SJCRH30 (cell line): ENCODE measurements at regions not wholly inside any gene's neighbourhood (a gene's known extent, or its start where the extent isn't known, plus 50 kb on each side); places are given as distances from the start of the nearest gene placed in this dataset.

Experiments
- DNase-seq, 2 experiments: peaks; one replicate each; pipeline ENCODE4 v3.0.0-alpha.2; 2015 to 2020
- H3K27ac ChIP-seq: fragments of 250-450 bp; sonication (Bioruptor Pico); 2 replicates; pipeline ENCODE4 v1.5.1; 2020; ENCODE audit warnings: mild to moderate bottlenecking, moderate library complexity
- H3K27me3 ChIP-seq: fragments of 250-450 bp; sonication (Bioruptor Pico); 2 replicates; pipeline ENCODE4 v1.5.1; 2020; ENCODE audit warnings: mild to moderate bottlenecking, moderate library complexity
- H3K36me3 ChIP-seq: fragments of 250-450 bp; sonication (Bioruptor Pico); 2 replicates; pipeline ENCODE4 v1.5.1; 2020; ENCODE audit warnings: mild to moderate bottlenecking, moderate library complexity
- H3K4me1 ChIP-seq: fragments of 250-450 bp; sonication (Bioruptor Pico); 2 replicates; pipeline ENCODE4 v1.5.1; 2020; ENCODE audit warnings: mild to moderate bottlenecking, moderate library complexity
- H3K4me3 ChIP-seq: fragments of 250-450 bp; sonication (Bioruptor Pico); 2 replicates; pipeline ENCODE4 v1.5.1; 2020; ENCODE audit warnings: mild to moderate bottlenecking, moderate library complexity
- H3K9me3 ChIP-seq: fragments of 250-450 bp; sonication (Bioruptor Pico); replicated peaks from 2 replicates; pipeline ENCODE4 v1.5.1; 2020; ENCODE audit warnings: mild to moderate bottlenecking, moderate library complexity

GRCh38 chr18:8947566-8947965 is 154.9 kb upstream of the NDUFV2 start:
- DNase-seq, result no peak

GRCh38 chr18:8948011-8948410 is 154.5 kb upstream of the NDUFV2 start:
- Histone ChIP-seq H3K27ac (no peak overlapping the region), H3K36me3 (no peaks in the 10 kb centered on the region), H3K9me3 (no peaks in the 10 kb centered on the region), H3K4me3 (no peak overlapping the region), H3K27me3 (no peaks in the 10 kb centered on the region), H3K4me1 (peaks cover 3% of the 10 kb centered on the region; the same call in 1 of the 2 replicates)
- no peak for DNase-seq

More at GRCh38 chr18:8947566-8947965, 154.9 kb upstream of the NDUFV2 start:
- no peaks in the 10 kb centered on the region for H3K27me3 ChIP-seq
- H3K4me1 ChIP-seq, result peaks cover 3% of the 10 kb centered on the region; the same call in 1 of the 2 replicates
- no peaks in the 10 kb centered on the region for H3K9me3 ChIP-seq
- no peaks in the 10 kb centered on the region for H3K36me3 ChIP-seq
- no peak overlapping the region for H3K4me3 ChIP-seq
- H3K27ac ChIP-seq, result no peak overlapping the region

DNA sequence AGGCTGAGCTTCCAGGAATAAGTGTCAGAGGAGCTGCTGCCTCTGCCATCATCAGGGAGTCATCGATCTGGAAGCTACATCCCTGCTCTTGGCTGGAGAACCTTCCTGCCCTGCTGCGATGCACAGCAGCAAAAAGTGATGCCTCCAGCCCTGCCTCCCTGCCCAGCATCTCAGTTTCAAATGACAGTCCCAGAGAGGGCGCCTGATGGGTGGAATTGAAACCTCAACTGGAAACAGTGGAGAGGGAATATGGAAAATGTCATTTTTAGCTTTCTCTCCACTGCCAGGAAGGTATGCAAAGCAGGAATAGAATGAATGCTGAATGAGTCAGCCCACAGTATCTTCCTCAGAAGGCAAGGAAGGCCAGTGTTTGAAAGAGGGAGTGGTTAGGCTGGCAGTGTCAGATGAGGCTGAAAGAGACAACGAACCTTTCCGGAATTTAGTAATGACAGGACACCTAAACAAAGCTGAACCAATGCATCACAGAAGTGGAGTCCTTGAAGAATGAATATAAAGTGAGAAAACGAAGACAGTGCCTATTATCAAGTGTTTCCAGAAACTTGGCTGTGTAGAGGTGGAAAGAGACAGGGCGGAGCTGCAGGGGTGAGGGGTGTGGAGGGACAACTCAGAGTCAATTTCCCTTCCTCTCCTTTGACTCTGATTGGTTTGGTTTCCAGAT is 153.9 kb upstream of the NDUFV2 start:
- Histone ChIP-seq H3K36me3 (no peaks in the 10 kb centered on the region), H3K27ac (no peak overlapping the region), H3K27me3 (no peaks in the 10 kb centered on the region), H3K4me3 (no peak overlapping the region), H3K9me3 (no peaks in the 10 kb centered on the region), H3K4me1 (peaks cover 3% of the 10 kb centered on the region; the same call in 1 of the 2 replicates)
- DNase-seq, result peak in 1 of 2 experiments; percentile 2

DNA sequence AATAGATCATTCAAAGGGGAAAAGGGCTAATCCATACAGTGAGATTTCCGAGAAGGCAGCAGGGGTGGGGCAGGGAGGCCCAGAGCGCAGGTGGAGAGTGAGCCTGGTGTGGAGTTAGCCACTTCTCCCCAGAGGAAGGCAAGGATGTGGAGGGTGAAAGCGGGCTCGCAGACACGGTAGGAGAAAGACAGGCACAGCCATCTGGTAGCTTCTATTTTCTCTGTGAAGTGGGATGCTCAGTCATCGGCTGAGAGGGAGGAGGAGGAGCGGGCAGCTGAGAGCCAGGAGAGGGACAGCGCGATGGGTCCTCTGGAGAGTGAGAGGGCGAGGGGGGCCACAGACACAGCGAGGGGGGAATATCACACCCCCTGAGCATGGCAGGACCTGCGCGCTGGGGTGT is 153.3 kb upstream of the NDUFV2 start:
- H3K36me3 ChIP-seq, result no peaks in the 10 kb centered on the region
- no peaks in the 10 kb centered on the region for H3K9me3 ChIP-seq
- H3K27ac ChIP-seq, result no peak overlapping the region
- H3K4me1 ChIP-seq, result peaks cover 3% of the 10 kb centered on the region; the same call in 1 of the 2 replicates
- no peaks in the 10 kb centered on the region for H3K27me3 ChIP-seq
- DNase-seq, result peak; percentile 8 to 23
- H3K4me3 ChIP-seq, result no peak overlapping the region

DNA sequence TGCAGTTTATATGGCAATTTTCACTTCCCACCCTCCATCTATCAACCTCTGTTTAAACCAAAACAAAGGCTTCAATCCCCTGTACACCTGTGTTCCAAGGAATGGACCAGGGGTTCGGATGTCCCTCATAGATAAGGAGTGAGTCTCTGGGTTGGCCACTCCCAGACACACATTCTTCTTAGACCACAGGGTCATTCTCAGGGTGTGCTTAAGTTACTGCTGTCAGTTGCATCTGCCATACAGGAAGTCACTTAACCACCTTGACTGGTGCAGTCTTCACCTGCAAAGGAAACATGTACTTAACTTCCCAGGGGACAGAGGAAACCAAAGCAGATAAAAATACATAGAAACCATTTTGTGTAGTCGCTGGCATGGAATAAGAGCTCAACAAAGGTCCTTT is 151.0 kb upstream of the NDUFV2 start:
- Histone ChIP-seq H3K4me1 (no peaks in the 10 kb centered on the region), H3K36me3 (no peaks in the 10 kb centered on the region), H3K9me3 (no peaks in the 10 kb centered on the region), H3K27me3 (no peaks in the 10 kb centered on the region), H3K27ac (no peak overlapping the region), H3K4me3 (no peak overlapping the region)
- DNase-seq, result no peak

- no peaks in the 10 kb centered on the region for H3K9me3 ChIP-seq
- no peaks in the 10 kb centered on the region for H3K4me1 ChIP-seq
- no peak overlapping the region for H3K4me3 ChIP-seq
- no peaks in the 10 kb centered on the region for H3K36me3 ChIP-seq
- H3K27me3 ChIP-seq, result no peaks in the 10 kb centered on the region
- no peak for DNase-seq
- no peak overlapping the region for H3K27ac ChIP-seq
Measured at GRCh38 chr18:8952174-8952573, 150.3 kb upstream of the NDUFV2 start.

DNA sequence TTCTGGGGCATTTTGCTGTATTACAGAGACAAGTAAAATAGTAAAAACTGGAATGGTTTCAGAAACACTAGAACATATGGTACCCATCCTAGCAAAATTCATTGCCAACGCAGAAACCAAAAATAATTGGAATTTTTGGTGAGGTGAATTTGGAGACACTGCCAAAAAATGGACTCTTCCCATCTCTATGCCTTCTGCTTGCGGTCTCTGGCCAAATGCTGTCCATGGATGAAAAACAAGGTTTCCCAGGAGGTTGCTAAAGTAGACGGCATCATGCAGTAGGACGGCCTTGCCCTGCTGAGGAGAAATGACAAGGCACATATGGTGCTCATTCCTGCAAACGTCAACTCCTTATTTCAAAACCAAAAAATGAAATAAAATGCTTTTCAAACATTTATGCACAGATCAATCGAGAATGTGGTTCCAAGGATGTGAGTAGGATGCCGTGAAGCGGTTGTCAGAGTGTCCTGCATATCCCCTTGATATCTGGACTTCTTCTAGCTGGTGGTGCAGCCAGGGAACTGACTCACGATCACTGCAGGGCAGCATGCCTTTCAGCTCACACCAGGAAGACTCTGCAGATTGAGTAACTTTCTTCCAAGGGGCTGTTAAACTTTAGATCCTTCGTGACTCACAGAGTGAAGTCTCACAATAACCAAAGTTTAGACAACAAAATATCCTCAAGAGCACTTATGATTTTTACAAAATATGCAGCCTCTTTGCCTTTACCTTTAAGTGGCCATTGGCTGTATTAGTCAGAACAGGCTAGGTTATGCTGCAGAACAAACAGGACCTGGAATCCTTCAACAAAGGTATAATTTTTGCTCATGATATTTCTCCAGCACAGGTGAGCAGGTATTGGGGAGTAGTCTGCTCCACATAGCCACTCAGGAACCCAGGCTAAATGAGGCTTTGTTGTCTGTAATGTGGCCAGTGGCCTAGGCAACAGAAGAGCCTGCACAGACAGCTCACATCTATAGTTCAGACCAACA is 149.4 kb upstream of the NDUFV2 start:
- Histone ChIP-seq H3K36me3 (no peaks in the 10 kb centered on the region), H3K27ac (no peak overlapping the region), H3K27me3 (no peaks in the 10 kb centered on the region), H3K4me1 (no peaks in the 10 kb centered on the region), H3K9me3 (no peaks in the 10 kb centered on the region), H3K4me3 (no peak overlapping the region)
- DNase-seq, result no peak

DNA sequence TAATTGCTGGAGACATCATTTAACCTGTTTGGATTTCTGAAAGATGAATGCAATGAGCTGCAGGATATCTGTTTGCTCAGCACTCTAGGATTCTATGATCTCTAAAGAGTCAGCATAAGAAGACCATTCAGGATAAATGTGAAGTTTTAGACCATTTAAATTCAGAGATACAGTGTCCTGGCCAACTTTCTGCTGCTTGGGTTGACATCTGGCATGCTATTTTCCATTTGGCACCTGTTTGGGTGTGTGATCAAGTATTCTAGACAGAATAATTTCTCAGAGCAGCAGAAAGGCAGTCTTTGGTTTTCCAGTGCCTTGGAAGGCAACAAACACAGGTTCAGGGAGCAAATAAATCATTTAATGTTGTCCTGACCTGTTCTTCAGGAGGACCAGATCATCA is 144.8 kb upstream of the NDUFV2 start:
- no peaks in the 10 kb centered on the region for H3K36me3 ChIP-seq
- H3K4me1 ChIP-seq, result no peaks in the 10 kb centered on the region
- H3K4me3 ChIP-seq, result no peak overlapping the region
- no peak for DNase-seq
- H3K27me3 ChIP-seq, result no peaks in the 10 kb centered on the region
- H3K27ac ChIP-seq, result no peak overlapping the region
- H3K9me3 ChIP-seq, result no peaks in the 10 kb centered on the region

DNA sequence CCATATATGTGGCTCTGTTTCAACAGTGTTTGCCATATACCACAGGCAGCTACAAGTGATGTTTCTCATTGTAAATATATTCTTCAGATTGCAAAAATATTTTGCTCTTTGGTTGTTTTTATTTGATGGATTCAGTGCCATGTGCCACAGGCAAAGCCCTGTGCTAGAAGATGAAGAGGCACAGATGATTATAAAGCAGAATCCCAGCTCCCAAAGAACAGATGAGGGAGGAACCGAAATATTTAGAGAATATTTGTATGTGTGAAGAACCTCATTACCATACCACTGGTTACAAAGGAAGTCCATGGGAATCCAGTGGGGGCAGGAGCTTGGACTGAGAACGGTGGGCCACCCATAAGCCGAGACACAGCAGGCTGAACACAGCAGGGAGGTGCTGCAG is 143.8 kb upstream of the NDUFV2 start:
- DNase-seq, result no peak
- H3K4me3 ChIP-seq, result no peak overlapping the region
- no peak overlapping the region for H3K27ac ChIP-seq

DNA sequence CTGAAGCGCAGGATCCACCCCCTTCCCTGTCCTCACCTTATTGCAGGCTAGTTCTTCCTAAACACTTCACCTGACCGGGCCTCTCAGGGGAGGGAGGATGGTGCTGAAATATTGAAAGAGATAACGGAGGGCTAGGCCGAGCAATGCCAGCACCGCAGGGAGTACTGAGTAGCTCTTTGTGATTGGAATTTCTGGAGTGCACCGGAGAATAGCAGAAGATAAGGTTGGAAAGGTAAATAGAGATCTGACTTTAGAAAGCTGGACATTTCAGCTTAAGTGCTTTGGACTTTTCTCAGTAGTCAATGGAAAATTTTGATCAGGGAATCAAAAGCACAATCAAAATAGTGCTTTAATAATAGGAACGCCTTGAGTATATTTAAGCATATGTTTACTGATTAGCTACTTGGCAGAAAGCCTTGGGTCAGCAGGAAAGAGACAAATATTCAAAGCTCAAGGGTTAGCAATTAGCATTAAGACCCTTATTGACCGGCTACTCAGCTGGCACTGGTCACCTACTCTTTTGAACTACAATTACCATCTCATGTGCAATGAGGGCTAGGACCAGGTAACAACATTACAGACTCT is 142.9 kb upstream of the NDUFV2 start:
- H3K4me1 ChIP-seq, result no peaks in the 10 kb centered on the region
- no peak for DNase-seq
- H3K9me3 ChIP-seq, result no peaks in the 10 kb centered on the region
- H3K27me3 ChIP-seq, result no peaks in the 10 kb centered on the region
- H3K27ac ChIP-seq, result no peak overlapping the region
- no peaks in the 10 kb centered on the region for H3K36me3 ChIP-seq
- no peak overlapping the region for H3K4me3 ChIP-seq

More for the DNA sequence above, 143.8 kb upstream of the NDUFV2 start:
- Histone ChIP-seq H3K27me3 (no peaks in the 10 kb centered on the region), H3K36me3 (no peaks in the 10 kb centered on the region), H3K9me3 (no peaks in the 10 kb centered on the region), H3K4me1 (no peaks in the 10 kb centered on the region)

- Histone ChIP-seq H3K36me3 (no peaks in the 10 kb centered on the region), H3K27ac (no peak overlapping the region), H3K27me3 (no peaks in the 10 kb centered on the region), H3K4me3 (no peak overlapping the region), H3K9me3 (no peaks in the 10 kb centered on the region), H3K4me1 (no peaks in the 10 kb centered on the region)
- DNase-seq, result no peak
Measured at GRCh38 chr18:8960740-8961657, 141.5 kb upstream of the NDUFV2 start.

GRCh38 chr18:8962192-8962779 is 140.2 kb upstream of the NDUFV2 start:
- H3K4me1 ChIP-seq, result no peaks in the 10 kb centered on the region
- no peaks in the 10 kb centered on the region for H3K27me3 ChIP-seq
- no peak for DNase-seq

DNA sequence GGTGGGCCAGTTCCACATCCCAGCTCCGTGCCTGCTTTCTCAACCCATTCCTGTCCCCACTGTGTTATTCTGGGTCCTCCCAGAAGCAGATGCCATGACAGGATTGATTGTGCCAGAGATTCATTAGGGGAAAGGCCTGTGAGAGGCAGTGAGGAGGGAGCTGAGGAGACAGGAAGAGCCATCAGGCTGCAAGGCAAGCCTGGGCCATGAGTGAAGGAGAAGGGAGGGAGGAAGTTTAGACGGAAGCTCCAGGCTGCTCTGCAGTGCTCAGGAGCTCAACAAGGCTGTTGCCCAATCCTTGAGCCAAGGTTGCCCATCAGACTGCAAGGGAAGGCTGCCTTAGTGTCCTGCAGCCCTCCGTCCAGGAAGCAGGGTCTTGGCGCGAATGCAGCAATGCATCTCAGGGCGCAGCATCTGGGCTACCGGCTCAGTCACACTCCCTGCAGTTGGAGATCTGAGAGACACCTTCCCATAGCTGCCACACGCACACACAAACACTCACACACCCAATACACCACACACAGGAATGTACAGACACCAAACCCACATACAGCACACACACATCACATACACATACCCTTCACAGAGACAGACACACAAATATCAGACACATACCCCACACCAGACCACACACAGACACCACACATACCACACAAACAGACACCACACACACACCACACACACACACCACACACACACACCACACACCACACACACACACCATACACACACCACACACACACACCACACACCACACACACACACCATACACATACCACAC is 139.5 kb upstream of the NDUFV2 start:
- Histone ChIP-seq H3K9me3 (no peaks in the 10 kb centered on the region), H3K36me3 (no peaks in the 10 kb centered on the region), H3K4me3 (no peak overlapping the region), H3K27ac (no peak overlapping the region), H3K27me3 (no peaks in the 10 kb centered on the region), H3K4me1 (no peaks in the 10 kb centered on the region)
- DNase-seq, result no peak

More at GRCh38 chr18:8962192-8962779, 140.2 kb upstream of the NDUFV2 start:
- Histone ChIP-seq H3K4me3 (no peak overlapping the region), H3K36me3 (no peaks in the 10 kb centered on the region), H3K27ac (no peak overlapping the region), H3K9me3 (no peaks in the 10 kb centered on the region)
